ENCODE measurements at regions not wholly inside any gene's neighbourhood (a gene's known extent, or its start where the extent isn't known, plus 50 kb on each side); places are given as distances from the start of the nearest gene placed in this dataset.
"Not testable (repeated sequence)": the region's sequence is repeated elsewhere in the genome, so short reads cannot be mapped to it uniquely, and the experiment has no call there.

- peaks cover 0 to 25% of the 10 kb centered on the region in 2 donors for H3K9me3 ChIP-seq (ENCODE audit: control insufficient read depth in 1 of 2, low read length in 2 of 2)
- not testable (repeated sequence) for H3K4me3 ChIP-seq (ENCODE audit: low read depth in 1 of 2, low read length in 2 of 2); H3K4me1 ChIP-seq (ENCODE audit: control insufficient read depth in 1 of 2, insufficient read depth in 2 of 2, low read length in 2 of 2); H3K27ac ChIP-seq (ENCODE audit: low read length); H3K36me3 ChIP-seq (ENCODE audit: control insufficient read depth in 1 of 2, insufficient read depth in 2 of 2, low read length in 2 of 2); H3K27me3 ChIP-seq (ENCODE audit: low read depth, low read length)
Measured at GRCh38 chr22:11622774-11623173, 3905.2 kb upstream of the OR11H1 start.

GRCh38 chr22:11625711-11626421, 3902.1 kb upstream of the OR11H1 start:
- H3K27me3 ChIP-seq (ENCODE audit: low read depth, low read length); H3K4me3 ChIP-seq (ENCODE audit: low read depth in 1 of 2, low read length in 2 of 2); H3K4me1 ChIP-seq (ENCODE audit: control insufficient read depth in 1 of 2, insufficient read depth in 2 of 2, low read length in 2 of 2); H3K36me3 ChIP-seq (ENCODE audit: control insufficient read depth in 1 of 2, insufficient read depth in 2 of 2, low read length in 2 of 2); H3K27ac ChIP-seq (ENCODE audit: low read length): not testable (repeated sequence)
- peaks cover 0 to 42% of the 10 kb centered on the region in 2 donors for H3K9me3 ChIP-seq (ENCODE audit: control insufficient read depth in 1 of 2, low read length in 2 of 2)

DNA sequence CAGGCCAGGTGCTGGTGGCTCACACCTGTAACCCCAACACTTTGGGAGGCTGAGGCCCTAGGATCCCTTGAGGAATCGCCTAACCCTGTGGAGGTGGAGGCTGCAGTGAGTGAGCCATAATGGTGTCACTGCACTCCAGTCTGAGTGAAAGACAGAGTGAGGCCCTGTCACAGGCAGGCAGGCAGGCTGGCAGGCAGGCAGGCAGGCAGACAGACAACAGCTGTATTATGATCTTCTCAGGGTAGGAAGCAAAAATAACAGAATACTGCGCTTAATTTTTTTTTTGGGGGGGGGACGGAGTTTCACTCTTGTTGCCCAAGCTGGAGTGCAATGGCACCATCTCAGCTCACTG, 3901.6 kb upstream of the OR11H1 start:
- Histone ChIP-seq H3K9me3 (ENCODE audit: control insufficient read depth in 1 of 2, low read length in 2 of 2) (peaks cover 0 to 40% of the 10 kb centered on the region in 2 donors), H3K4me1 (ENCODE audit: control insufficient read depth in 1 of 2, insufficient read depth in 2 of 2, low read length in 2 of 2) (no peaks in the 10 kb centered on the region), H3K27ac (ENCODE audit: low read length) (no peak overlapping the region), H3K4me3 (ENCODE audit: low read depth in 1 of 2, low read length in 2 of 2) (no peak overlapping the region), H3K36me3 (ENCODE audit: control insufficient read depth in 1 of 2, insufficient read depth in 2 of 2, low read length in 2 of 2) (no peaks in the 10 kb centered on the region), H3K27me3 (ENCODE audit: low read depth, low read length) (no peaks in the 10 kb centered on the region)

DNA sequence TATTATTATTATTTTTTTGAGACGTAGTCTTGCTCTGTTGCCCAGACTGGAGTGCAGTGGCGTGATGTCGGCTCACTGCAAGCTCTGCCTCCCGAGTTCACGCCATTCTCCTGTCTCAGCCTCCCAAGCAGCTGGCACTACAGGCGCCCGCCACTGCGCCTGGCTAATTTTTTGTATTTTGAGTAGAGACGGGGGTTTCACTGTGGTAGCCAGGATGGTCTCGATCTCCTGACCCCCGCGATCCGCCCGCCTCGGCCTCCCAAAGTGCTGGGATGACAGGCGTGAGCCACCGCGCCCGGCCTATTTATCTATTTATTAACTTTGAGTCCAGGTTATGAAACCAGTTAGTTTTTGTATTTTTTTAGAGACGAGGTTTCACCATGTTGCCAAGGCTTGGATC, 3901.0 kb upstream of the OR11H1 start:
- H3K27me3 ChIP-seq (ENCODE audit: low read depth, low read length); H3K27ac ChIP-seq (ENCODE audit: low read length): not testable (repeated sequence)
- peak overlapping the region in 1 of 2 donors; percentile 19 for H3K4me3 ChIP-seq (ENCODE audit: low read depth in 1 of 2, low read length in 2 of 2)

GRCh38 chr22:11627436-11627797, 3900.6 kb upstream of the OR11H1 start:
- Histone ChIP-seq H3K27me3 (ENCODE audit: low read depth, low read length) (no peaks in the 10 kb centered on the region), H3K4me1 (ENCODE audit: control insufficient read depth in 1 of 2, insufficient read depth in 2 of 2, low read length in 2 of 2) (no peaks in the 10 kb centered on the region), H3K27ac (ENCODE audit: low read length) (no peak overlapping the region), H3K36me3 (ENCODE audit: control insufficient read depth in 1 of 2, insufficient read depth in 2 of 2, low read length in 2 of 2) (no peaks in the 10 kb centered on the region), H3K4me3 (ENCODE audit: low read depth in 1 of 2, low read length in 2 of 2) (peak overlapping the region in 1 of 2 donors; percentile 19), H3K9me3 (ENCODE audit: control insufficient read depth in 1 of 2, low read length in 2 of 2) (peaks cover 0 to 37% of the 10 kb centered on the region in 2 donors)

More for the DNA sequence above, 3901.0 kb upstream of the OR11H1 start:
- not testable (repeated sequence) for H3K4me1 ChIP-seq (ENCODE audit: control insufficient read depth in 1 of 2, insufficient read depth in 2 of 2, low read length in 2 of 2); H3K36me3 ChIP-seq (ENCODE audit: control insufficient read depth in 1 of 2, insufficient read depth in 2 of 2, low read length in 2 of 2)
- peaks cover 0 to 37% of the 10 kb centered on the region in 2 donors for H3K9me3 ChIP-seq (ENCODE audit: control insufficient read depth in 1 of 2, low read length in 2 of 2)

DNA sequence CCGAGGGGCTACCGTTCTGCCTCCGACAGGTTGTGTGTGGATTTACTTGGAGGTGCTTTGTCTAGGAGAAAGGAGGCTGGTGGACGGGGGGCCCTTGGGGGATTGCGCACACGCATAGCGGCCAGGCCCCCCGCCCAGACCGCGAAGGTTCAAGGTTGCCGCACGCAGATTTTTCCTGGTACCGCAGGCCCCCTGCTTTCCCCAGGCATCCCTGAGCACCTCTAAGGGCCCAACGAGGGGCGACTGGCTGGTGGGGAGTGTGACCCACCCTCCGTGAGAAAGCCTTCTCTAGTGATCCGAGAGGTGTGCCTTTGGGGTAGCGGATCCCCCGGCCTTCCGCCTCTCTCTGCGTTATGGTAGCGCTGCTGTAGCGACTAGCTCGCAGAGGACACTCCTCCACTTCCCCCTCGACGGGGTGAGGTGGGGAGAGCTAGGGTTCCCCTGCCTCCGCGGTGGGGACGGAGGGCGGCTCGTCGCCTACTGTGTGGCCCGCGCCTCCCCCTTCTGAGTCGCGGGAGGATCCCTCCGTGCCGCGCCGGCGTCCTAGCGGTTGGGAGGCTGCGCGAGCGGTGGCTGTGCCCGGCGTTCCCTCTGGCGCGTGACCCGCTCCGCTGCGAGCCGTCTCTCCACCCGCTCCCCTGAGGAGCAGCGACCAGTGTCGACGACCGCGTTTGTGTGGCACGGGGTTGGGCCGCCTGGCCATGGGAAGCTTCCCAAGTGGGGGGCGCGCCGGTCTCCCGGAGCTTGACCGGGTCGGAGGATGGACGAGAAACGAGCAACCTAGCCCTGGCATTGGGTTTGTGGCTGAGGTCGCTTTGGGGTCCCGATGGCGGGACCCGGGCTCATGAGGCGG, 3900.0 kb upstream of the OR11H1 start:
- H3K4me3 ChIP-seq (ENCODE audit: low read depth in 1 of 2, low read length in 2 of 2): peak overlapping the region in 1 of 2 donors; percentile 33
- peaks cover 0 to 37% of the 10 kb centered on the region in 2 donors for H3K9me3 ChIP-seq (ENCODE audit: control insufficient read depth in 1 of 2, low read length in 2 of 2)

GRCh38 chr22:11628651-11629511, 3899.1 kb upstream of the OR11H1 start:
- Histone ChIP-seq H3K36me3 (ENCODE audit: control insufficient read depth in 1 of 2, insufficient read depth in 2 of 2, low read length in 2 of 2) (no peaks in the 10 kb centered on the region), H3K4me3 (ENCODE audit: low read depth in 1 of 2, low read length in 2 of 2) (peak overlapping the region in 1 of 2 donors; percentile 33), H3K27me3 (ENCODE audit: low read depth, low read length) (no peaks in the 10 kb centered on the region), H3K27ac (ENCODE audit: low read length) (no peak overlapping the region), H3K4me1 (ENCODE audit: control insufficient read depth in 1 of 2, insufficient read depth in 2 of 2, low read length in 2 of 2) (no peaks in the 10 kb centered on the region), H3K9me3 (ENCODE audit: control insufficient read depth in 1 of 2, low read length in 2 of 2) (peaks cover 0 to 37% of the 10 kb centered on the region in 2 donors)

More for the DNA sequence above, 3900.0 kb upstream of the OR11H1 start:
- H3K36me3 ChIP-seq (ENCODE audit: control insufficient read depth in 1 of 2, insufficient read depth in 2 of 2, low read length in 2 of 2): no peaks in the 10 kb centered on the region
- no peaks in the 10 kb centered on the region for H3K27me3 ChIP-seq (ENCODE audit: low read depth, low read length)
- no peaks in the 10 kb centered on the region for H3K4me1 ChIP-seq (ENCODE audit: control insufficient read depth in 1 of 2, insufficient read depth in 2 of 2, low read length in 2 of 2)
- no peak overlapping the region for H3K27ac ChIP-seq (ENCODE audit: low read length)

- peak overlapping the region in 1 of 2 donors; percentile 23 for H3K4me3 ChIP-seq (ENCODE audit: low read depth in 1 of 2, low read length in 2 of 2)
- no peaks in the 10 kb centered on the region for H3K27me3 ChIP-seq (ENCODE audit: low read depth, low read length)
- H3K4me1 ChIP-seq (ENCODE audit: control insufficient read depth in 1 of 2, insufficient read depth in 2 of 2, low read length in 2 of 2): no peaks in the 10 kb centered on the region
- H3K9me3 ChIP-seq (ENCODE audit: control insufficient read depth in 1 of 2, low read length in 2 of 2): peaks cover 0 to 37% of the 10 kb centered on the region in 2 donors
- H3K36me3 ChIP-seq (ENCODE audit: control insufficient read depth in 1 of 2, insufficient read depth in 2 of 2, low read length in 2 of 2): no peaks in the 10 kb centered on the region
- no peak overlapping the region for H3K27ac ChIP-seq (ENCODE audit: low read length)
Measured at GRCh38 chr22:11629661-11630385, 3898.2 kb upstream of the OR11H1 start.

GRCh38 chr22:11630386-11631084, 3897.5 kb upstream of the OR11H1 start:
- peak overlapping the region in 1 of 2 donors; percentile 23 for H3K4me3 ChIP-seq (ENCODE audit: low read depth in 1 of 2, low read length in 2 of 2)
- not testable (repeated sequence) for H3K27ac ChIP-seq (ENCODE audit: low read length); H3K36me3 ChIP-seq (ENCODE audit: control insufficient read depth in 1 of 2, insufficient read depth in 2 of 2, low read length in 2 of 2)

More at GRCh38 chr22:11630386-11631084, 3897.5 kb upstream of the OR11H1 start:
- H3K4me1 ChIP-seq (ENCODE audit: control insufficient read depth in 1 of 2, insufficient read depth in 2 of 2, low read length in 2 of 2); H3K27me3 ChIP-seq (ENCODE audit: low read depth, low read length): not testable (repeated sequence)
- H3K9me3 ChIP-seq (ENCODE audit: control insufficient read depth in 1 of 2, low read length in 2 of 2): peaks cover 0 to 37% of the 10 kb centered on the region in 2 donors
